ENCODE measurements at regions not wholly inside any gene's neighbourhood (a gene's known extent, or its start where the extent isn't known, plus 50 kb on each side); places are given as distances from the start of the nearest gene placed in this dataset.

DNA sequence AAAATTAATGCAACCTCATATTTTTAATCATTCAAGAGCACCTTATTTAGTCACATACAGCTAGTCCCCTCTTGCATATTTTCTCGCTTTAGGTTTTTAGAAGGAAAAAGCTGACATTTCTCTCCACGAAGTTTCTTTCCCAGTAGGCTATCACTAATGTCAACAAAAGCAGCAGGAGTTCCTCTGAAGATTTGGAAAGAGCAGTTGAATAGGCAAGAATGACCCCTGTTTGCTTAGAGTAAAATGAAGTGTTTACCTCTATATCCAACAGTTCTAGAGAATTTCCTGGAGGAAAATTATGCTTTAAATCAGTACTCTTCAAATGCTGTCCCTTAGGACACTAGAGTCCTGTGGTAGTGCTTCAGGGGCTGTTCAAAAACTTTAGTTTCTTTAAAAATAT lies 188.1 kb upstream of the PRKD1 start:
- TF ChIP-seq, protein P1, sequence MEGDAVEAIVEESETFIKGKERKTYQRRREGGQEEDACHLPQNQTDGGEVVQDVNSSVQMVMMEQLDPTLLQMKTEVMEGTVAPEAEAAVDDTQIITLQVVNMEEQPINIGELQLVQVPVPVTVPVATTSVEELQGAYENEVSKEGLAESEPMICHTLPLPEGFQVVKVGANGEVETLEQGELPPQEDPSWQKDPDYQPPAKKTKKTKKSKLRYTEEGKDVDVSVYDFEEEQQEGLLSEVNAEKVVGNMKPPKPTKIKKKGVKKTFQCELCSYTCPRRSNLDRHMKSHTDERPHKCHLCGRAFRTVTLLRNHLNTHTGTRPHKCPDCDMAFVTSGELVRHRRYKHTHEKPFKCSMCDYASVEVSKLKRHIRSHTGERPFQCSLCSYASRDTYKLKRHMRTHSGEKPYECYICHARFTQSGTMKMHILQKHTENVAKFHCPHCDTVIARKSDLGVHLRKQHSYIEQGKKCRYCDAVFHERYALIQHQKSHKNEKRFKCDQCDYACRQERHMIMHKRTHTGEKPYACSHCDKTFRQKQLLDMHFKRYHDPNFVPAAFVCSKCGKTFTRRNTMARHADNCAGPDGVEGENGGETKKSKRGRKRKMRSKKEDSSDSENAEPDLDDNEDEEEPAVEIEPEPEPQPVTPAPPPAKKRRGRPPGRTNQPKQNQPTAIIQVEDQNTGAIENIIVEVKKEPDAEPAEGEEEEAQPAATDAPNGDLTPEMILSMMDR (IDR thresholded peaks at IDR 0.05) = no peak

DNA sequence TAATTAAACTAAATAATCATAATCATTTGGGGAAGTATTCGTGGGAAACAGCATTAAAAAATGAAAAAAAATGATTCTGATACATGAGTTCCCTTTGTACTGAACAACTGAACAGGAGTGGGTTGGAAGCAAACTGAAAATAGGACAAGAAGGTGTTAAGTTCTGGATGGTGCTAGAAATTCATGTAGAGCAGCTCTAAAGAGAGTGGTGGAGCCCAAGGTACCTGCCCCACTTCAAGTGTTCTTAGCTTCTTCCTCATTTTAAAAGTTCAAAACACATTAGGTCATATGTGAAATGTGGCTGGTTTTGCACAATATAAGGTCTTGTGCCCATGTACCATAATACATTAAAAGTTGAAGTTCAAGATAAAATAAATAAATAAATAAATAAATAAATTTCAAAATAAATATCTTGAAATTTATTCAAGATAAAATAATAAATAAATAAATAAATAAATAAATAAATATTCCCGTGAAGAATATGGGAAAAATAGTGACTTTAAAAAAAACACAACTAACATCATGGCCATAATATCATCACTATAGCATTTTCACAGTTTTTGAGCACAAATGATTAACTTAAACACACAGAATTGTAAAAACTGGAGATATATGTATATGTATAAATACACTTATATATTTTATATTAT lies 191.5 kb upstream of the PRKD1 start:
- no peaks in the 10 kb centered on the region for H3K9me3 Mint-ChIP-seq (ENCODE audit: low read depth)
- H3K27ac Mint-ChIP-seq (ENCODE audit: unreplicated experiment) = no peak overlapping the region
- H3K4me1 Mint-ChIP-seq (ENCODE audit: low read depth) = no peaks in the 10 kb centered on the region
- H3K4me3 Mint-ChIP-seq (ENCODE audit: unreplicated experiment) = no peak overlapping the region
- TF ChIP-seq, protein P1 (IDR thresholded peaks at IDR 0.05) = no peak
- no peaks in the 10 kb centered on the region for H3K36me3 Mint-ChIP-seq (ENCODE audit: low read depth)
- no peak for DNase-seq (ENCODE audit: low spot score)
- H3K27me3 Mint-ChIP-seq (ENCODE audit: low read depth) = peaks cover 12% of the 10 kb centered on the region

More for the DNA sequence above, 188.1 kb upstream of the PRKD1 start:
- no peaks in the 10 kb centered on the region for H3K4me1 Mint-ChIP-seq (ENCODE audit: low read depth)
- H3K27ac Mint-ChIP-seq (ENCODE audit: unreplicated experiment) = no peak overlapping the region
- peaks cover 13% of the 10 kb centered on the region for H3K27me3 Mint-ChIP-seq (ENCODE audit: low read depth)
- H3K36me3 Mint-ChIP-seq (ENCODE audit: low read depth) = no peaks in the 10 kb centered on the region
- H3K9me3 Mint-ChIP-seq (ENCODE audit: low read depth) = no peaks in the 10 kb centered on the region
- no peak overlapping the region for H3K4me3 Mint-ChIP-seq (ENCODE audit: unreplicated experiment)
- DNase-seq (ENCODE audit: low spot score) = no peak

DNA sequence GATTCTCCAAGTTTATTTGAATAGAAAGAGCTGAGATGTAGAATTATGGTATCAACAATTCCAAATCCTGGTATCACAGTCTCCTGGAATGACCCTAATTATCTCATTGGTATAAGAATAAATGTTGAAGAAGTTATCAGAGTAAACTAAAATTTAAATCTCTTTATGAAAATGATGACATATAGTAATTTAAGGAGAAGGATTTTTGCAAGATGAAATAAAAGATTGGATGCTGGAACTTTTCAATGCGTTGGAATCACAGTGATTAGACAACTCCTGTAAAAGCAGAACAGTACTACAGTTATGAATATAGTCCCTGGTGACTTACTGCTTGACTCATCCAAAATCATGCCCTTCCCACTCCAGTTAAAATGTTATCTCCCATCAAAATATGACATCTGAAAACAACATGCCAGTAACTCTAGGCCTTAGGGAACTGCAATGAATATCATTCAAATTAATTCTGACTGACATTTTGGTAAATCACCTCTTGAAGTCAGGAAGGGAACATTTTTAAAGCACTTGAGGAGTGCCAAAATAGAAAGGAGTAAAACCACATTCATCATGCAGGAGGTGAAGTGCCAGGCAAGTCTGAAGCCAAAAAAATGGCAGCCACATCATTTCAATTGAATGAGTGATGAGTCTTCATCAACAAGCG lies 197.8 kb upstream of the PRKD1 start:
- Mint-ChIP-seq H3K36me3 (ENCODE audit: low read depth) (no peaks in the 10 kb centered on the region), H3K9me3 (ENCODE audit: low read depth) (no peaks in the 10 kb centered on the region), H3K4me3 (ENCODE audit: unreplicated experiment) (no peak overlapping the region), H3K27me3 (ENCODE audit: low read depth) (peaks cover 9% of the 10 kb centered on the region), H3K27ac (ENCODE audit: unreplicated experiment) (no peak overlapping the region), H3K4me1 (ENCODE audit: low read depth) (no peaks in the 10 kb centered on the region)
- no peak for DNase-seq (ENCODE audit: low spot score)
- TF ChIP-seq, protein P1 (IDR thresholded peaks at IDR 0.05) = no peak

DNA sequence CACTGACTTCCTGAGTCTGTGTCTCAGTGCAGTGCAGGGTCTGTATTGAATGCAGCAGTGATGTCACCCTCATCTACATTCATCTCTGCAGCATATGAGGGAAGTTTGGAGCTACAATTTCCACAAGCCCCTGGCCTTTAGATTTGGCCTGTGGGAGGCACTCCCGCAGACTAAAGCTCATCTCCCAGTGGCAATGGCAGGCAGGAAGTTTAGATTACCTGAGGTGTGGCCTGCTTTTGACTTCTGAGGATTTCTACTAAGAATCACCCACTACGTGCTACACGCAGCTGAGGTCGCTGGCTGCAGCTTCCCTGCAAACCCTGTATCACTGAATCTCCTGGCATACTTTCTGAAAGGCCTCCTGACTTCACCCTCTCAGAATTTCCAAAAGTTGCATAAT lies 202.2 kb upstream of the PRKD1 start:
- Mint-ChIP-seq H3K27ac (ENCODE audit: unreplicated experiment) (no peak overlapping the region), H3K4me1 (ENCODE audit: low read depth) (no peaks in the 10 kb centered on the region), H3K27me3 (ENCODE audit: low read depth) (peaks cover 2% of the 10 kb centered on the region), H3K36me3 (ENCODE audit: low read depth) (no peaks in the 10 kb centered on the region), H3K9me3 (ENCODE audit: low read depth) (no peaks in the 10 kb centered on the region), H3K4me3 (ENCODE audit: unreplicated experiment) (no peak overlapping the region)
- no peak for DNase-seq (ENCODE audit: low spot score)
- TF ChIP-seq, protein P1 (IDR thresholded peaks at IDR 0.05) = no peak

DNA sequence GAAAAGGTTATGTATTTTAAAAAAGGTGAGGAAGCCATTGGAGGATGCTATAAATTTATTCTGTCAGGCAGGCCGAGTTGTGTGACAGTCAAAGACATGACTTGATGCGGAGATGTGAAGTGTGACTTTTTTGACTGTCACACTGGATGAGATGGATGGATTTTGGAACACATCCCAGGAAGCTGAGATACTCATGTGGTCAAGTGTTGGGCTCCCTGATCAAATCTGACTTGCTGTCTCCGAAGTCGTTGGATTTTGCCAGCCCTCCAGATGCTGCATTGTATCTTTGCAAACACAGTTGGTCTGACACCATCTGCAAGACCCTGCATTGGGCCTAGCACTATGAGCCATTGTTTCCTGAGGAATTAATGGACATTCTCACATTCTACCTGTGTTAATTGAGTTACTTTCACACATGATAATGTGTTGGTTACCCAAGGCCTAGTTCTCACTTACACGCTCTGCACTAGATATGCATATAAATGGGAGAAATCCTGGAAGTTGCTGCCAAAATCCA lies 204.0 kb upstream of the PRKD1 start:
- H3K9me3 Mint-ChIP-seq (ENCODE audit: low read depth) = no peaks in the 10 kb centered on the region
- H3K27ac Mint-ChIP-seq (ENCODE audit: unreplicated experiment) = no peak overlapping the region
- no peaks in the 10 kb centered on the region for H3K4me1 Mint-ChIP-seq (ENCODE audit: low read depth)
- TF ChIP-seq, protein P1 (IDR thresholded peaks at IDR 0.05) = no peak
- no peak overlapping the region for H3K4me3 Mint-ChIP-seq (ENCODE audit: unreplicated experiment)
- H3K36me3 Mint-ChIP-seq (ENCODE audit: low read depth) = no peaks in the 10 kb centered on the region
- H3K27me3 Mint-ChIP-seq (ENCODE audit: low read depth) = no peaks in the 10 kb centered on the region
- DNase-seq (ENCODE audit: low spot score) = no peak
